ENCODE measurements at regions not wholly inside any gene's neighbourhood (a gene's known extent, or its start where the extent isn't known, plus 50 kb on each side); places are given as distances from the start of the nearest gene placed in this dataset.

DNA sequence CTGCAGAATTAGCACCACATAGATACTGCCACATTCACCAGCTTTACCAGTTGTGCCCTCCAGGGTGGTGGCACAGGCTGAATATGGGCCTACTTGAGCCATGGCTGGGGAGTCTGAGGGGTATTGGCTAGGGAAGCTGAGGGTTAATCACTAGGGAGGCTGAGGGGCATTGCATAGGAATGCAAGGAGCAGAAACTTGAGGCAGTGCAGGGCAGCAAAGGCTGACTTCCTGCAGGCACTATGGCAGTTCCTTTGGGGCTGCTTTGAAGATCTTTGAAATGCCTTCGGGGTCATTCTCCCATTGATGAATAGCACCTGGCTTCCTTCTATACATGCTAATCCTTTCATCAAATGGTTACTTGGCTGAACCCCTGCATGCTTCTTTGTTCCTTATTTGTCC lies 171.5 kb downstream of the RCN1 start:
- no peaks in the 10 kb centered on the region for H3K9me3 ChIP-seq
- DNase-seq = no peak
- no peak for ATAC-seq
- H3K4me1 ChIP-seq = no peaks in the 10 kb centered on the region
- TF ChIP-seq, protein P1, sequence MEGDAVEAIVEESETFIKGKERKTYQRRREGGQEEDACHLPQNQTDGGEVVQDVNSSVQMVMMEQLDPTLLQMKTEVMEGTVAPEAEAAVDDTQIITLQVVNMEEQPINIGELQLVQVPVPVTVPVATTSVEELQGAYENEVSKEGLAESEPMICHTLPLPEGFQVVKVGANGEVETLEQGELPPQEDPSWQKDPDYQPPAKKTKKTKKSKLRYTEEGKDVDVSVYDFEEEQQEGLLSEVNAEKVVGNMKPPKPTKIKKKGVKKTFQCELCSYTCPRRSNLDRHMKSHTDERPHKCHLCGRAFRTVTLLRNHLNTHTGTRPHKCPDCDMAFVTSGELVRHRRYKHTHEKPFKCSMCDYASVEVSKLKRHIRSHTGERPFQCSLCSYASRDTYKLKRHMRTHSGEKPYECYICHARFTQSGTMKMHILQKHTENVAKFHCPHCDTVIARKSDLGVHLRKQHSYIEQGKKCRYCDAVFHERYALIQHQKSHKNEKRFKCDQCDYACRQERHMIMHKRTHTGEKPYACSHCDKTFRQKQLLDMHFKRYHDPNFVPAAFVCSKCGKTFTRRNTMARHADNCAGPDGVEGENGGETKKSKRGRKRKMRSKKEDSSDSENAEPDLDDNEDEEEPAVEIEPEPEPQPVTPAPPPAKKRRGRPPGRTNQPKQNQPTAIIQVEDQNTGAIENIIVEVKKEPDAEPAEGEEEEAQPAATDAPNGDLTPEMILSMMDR (IDR thresholded peaks at IDR 0.05) = no peak
- H3K36me3 ChIP-seq = no peaks in the 10 kb centered on the region
- no peak overlapping the region for H3K4me3 ChIP-seq
- intact Hi-C loops (cut with DNase I) = no loop called here
- no peak overlapping the region for H3K27ac ChIP-seq
- H3K27me3 ChIP-seq (ENCODE audit: low read depth) = no peaks in the 10 kb centered on the region

DNA sequence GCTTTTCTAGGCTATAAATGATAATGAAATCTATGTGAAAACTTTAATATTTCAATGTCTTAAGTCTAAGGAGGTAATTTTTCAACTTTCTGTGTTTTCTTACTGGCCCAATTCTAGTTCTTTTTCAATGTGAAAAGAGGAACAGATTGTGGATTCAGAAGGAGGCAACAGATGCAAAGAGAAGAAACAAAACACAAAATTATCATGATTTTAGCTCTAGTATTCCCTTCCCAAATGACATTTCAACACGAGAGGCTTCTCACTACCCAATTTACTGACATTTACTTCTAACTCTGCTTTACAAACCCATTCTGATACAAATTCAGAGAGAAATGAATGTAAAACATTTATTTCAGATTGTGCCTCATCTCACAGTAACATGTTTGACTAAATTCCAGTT lies 169.4 kb downstream of the WT1 start:
- intact Hi-C loops (cut with DNase I) = no loop called here
- TF ChIP-seq, protein P1 (IDR thresholded peaks at IDR 0.05) = no peak

DNA sequence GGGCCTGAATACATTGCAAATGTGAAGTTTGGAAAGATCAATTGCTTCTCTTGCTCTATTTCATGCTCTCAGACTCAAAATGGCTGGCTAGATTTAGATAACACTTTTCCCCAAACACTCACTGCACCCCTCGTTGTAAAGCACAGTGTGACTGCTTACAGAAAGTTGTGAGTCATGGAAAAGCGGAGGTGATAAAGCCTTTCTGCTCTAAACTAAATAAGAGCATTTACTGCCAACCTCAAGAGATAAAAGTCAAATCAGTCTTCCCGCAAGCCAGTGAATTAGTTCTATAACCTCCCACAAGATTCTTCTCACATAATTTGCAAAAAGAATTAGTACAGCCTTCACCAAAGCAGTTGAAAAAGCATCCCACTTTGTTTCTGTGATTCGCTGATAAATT lies 168.7 kb downstream of the WT1 start:
- DNase-seq (no peak), ATAC-seq (no peak)
- Histone ChIP-seq H3K9me3 (no peaks in the 10 kb centered on the region), H3K27me3 (ENCODE audit: low read depth) (no peaks in the 10 kb centered on the region), H3K4me1 (no peaks in the 10 kb centered on the region), H3K27ac (no peak overlapping the region), H3K36me3 (no peaks in the 10 kb centered on the region), H3K4me3 (no peak overlapping the region)
- TF ChIP-seq, protein P1 (IDR thresholded peaks at IDR 0.05) = no peak
- intact Hi-C loops (cut with DNase I) = no loop called here

More for the DNA sequence above, 169.4 kb downstream of the WT1 start:
- ATAC-seq (no peak), DNase-seq (no peak)
- no peaks in the 10 kb centered on the region for H3K27me3 ChIP-seq (ENCODE audit: low read depth)
- no peaks in the 10 kb centered on the region for H3K36me3 ChIP-seq
- no peaks in the 10 kb centered on the region for H3K4me1 ChIP-seq
- no peaks in the 10 kb centered on the region for H3K9me3 ChIP-seq
- no peak overlapping the region for H3K4me3 ChIP-seq
- no peak overlapping the region for H3K27ac ChIP-seq

DNA sequence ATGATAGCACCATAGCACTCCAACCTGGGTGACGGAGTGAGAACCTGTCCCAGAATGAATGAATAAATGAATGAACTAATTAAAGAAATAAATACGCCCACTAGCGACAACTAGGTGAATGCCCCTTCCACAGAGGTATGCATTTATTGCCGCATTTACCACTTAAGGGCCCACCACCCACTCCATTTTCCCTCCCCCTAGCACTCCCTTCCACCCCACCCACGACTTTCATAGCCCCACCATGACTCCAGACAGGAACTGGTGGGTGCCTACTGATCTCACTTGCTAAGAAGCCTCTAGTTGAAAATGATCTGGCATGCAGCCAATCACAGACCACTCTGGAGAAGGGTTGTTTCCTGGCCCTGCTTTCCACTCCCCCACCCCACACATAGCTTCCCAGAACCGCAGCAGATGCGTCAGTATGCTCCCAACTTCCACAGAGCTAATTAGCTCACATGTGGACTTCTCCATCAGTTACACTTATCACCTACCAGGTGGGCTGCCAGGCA lies 167.6 kb downstream of the WT1 start:
- Histone ChIP-seq H3K27me3 (ENCODE audit: low read depth) (no peaks in the 10 kb centered on the region), H3K27ac (no peak overlapping the region), H3K9me3 (no peaks in the 10 kb centered on the region), H3K4me1 (no peaks in the 10 kb centered on the region), H3K4me3 (no peak overlapping the region), H3K36me3 (no peaks in the 10 kb centered on the region)
- ATAC-seq = no peak
- TF ChIP-seq, protein P1 (IDR thresholded peaks at IDR 0.05) = no peak
- intact Hi-C loops (cut with DNase I) = no loop called here
- no peak for DNase-seq

DNA sequence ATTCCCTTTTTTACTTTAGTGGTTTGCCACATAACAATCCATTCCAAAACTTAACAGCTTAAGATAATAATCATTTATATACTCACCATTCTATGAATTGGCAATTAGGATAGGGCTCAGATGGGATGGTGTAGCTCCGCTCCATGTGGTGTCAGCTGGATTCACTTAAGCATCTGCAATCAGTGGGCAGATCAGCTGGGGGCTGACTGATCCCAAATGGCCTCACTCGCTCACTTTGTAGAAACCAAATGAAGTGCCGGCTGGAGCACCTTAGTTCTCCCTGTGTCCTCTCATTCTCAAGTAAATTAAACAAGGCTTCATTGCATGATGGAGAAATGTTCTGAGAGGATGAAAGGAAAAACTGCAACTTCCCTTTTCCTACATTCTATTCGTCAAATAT lies 161.4 kb downstream of the WT1 start:
- Histone ChIP-seq H3K36me3 (no peaks in the 10 kb centered on the region), H3K4me3 (no peak overlapping the region), H3K27ac (no peak overlapping the region), H3K4me1 (no peaks in the 10 kb centered on the region), H3K27me3 (ENCODE audit: low read depth) (no peaks in the 10 kb centered on the region), H3K9me3 (no peaks in the 10 kb centered on the region)
- no peak for ATAC-seq
- TF ChIP-seq, protein P1 (IDR thresholded peaks at IDR 0.05) = no peak
- no peak for DNase-seq
- intact Hi-C loops (cut with DNase I) = no loop called here

DNA sequence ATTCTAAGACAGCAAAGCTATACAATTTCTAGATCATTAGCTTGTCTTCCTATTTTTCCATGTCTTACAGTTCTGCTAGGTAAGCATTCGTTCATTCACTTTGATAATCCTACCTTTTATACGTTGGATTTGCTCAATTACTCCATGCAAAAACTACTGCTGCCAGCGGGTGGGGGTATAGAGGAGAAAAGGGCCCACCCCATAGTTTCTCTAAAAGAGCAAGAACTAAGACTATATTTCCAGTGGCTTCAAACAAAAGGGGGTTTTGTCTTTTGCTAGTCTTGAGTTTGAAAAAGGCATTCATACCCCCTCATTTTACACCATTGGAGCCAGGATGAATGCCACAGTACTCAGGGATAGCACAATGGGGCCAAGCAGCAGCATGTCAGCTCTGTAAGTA lies 155.7 kb downstream of the WT1 start:
- no peaks in the 10 kb centered on the region for H3K27me3 ChIP-seq (ENCODE audit: low read depth)
- H3K4me1 ChIP-seq = no peaks in the 10 kb centered on the region
- H3K27ac ChIP-seq = no peak overlapping the region
- H3K4me3 ChIP-seq = no peak overlapping the region
- intact Hi-C loops (cut with DNase I) = no loop called here
- TF ChIP-seq, protein P1 (IDR thresholded peaks at IDR 0.05) = no peak
- peaks cover 2% of the 10 kb centered on the region for H3K9me3 ChIP-seq
- H3K36me3 ChIP-seq = no peaks in the 10 kb centered on the region
- DNase-seq = no peak
- no peak for ATAC-seq

Data from lower lobe of right lung (tissue), 2 donors.